ENCODE measurements at regions not wholly inside any gene's neighbourhood (a gene's known extent, or its start where the extent isn't known, plus 50 kb on each side); places are given as distances from the start of the nearest gene placed in this dataset.

DNA sequence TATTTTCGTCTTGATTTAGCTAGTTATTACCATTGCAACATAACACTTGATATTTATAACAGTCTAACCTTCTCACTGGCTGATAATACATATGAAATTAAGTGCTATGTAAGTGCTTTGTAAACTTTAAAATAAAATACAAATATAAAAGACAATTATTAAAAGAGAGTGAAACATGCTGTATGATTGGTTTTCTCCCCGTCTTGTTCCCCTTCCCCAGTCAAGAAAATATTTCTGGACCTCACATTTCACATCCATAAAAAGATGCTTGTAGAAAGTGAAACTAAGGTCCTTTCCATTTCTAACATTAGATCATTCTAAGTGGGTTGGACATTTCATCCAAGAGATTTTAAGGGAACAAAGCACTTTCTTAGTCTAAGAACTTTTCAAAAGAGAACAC is 310.2 kb upstream of the LRATD1 start:
- H2AFZ ChIP-seq (ENCODE audit: low read length) = no peak overlapping the region
- H3K4me1 ChIP-seq (ENCODE audit: low read length) = no peaks in the 10 kb centered on the region
- no peak for DNase-seq
- no peaks in the 10 kb centered on the region for H4K20me1 ChIP-seq (ENCODE audit: insufficient read depth, low read depth, low read length)
- H3K9ac ChIP-seq (ENCODE audit: low read length) = no peak overlapping the region
- H3K9me3 ChIP-seq (ENCODE audit: low read length) = no peaks in the 10 kb centered on the region; the same call in 1 of the 2 replicates
- no peak overlapping the region for H3K4me2 ChIP-seq (ENCODE audit: low read depth, low read length, poor library complexity, severe bottlenecking)
- H3K36me3 ChIP-seq (ENCODE audit: insufficient read depth, low read length) = no peaks in the 10 kb centered on the region
- no peak overlapping the region for H3K27ac ChIP-seq (ENCODE audit: low read length)
- H3K4me3 ChIP-seq (ENCODE audit: low read length) = no peak overlapping the region
- no peaks in the 10 kb centered on the region for H3K9me2 ChIP-seq (replicated peaks; ENCODE audit: insufficient read depth, low read length)
- no peaks in the 10 kb centered on the region for H3K79me2 ChIP-seq (ENCODE audit: low read length)
- H3K27me3 ChIP-seq (ENCODE audit: low read length) = no peaks in the 10 kb centered on the region

DNA sequence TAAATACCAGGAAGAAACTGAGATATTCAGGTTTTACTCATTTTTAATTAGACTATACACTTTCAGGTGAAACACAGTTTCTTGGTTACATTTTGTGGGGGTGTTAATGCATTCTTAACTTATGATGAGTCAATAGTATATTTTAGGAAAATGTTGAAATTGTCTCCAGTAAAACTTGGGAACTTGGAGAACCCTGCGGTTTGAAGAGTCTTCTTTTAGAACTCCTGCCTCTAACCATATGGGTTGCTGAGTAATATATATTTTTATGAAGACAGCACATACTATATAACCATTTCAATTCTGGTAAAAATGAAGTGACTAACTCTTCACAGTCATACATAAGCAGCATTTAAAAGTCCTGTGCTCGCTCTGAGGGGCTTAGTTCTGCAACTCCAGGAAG is 308.2 kb upstream of the LRATD1 start:
- no peak overlapping the region for H3K4me3 ChIP-seq (ENCODE audit: low read length)
- H3K9me3 ChIP-seq (ENCODE audit: low read length) = no peaks in the 10 kb centered on the region; the same call in 1 of the 2 replicates
- DNase-seq = no peak
- no peaks in the 10 kb centered on the region for H3K27me3 ChIP-seq (ENCODE audit: low read length)
- H4K20me1 ChIP-seq (ENCODE audit: insufficient read depth, low read depth, low read length) = no peaks in the 10 kb centered on the region
- no peaks in the 10 kb centered on the region for H3K4me1 ChIP-seq (ENCODE audit: low read length)
- no peak overlapping the region for H3K4me2 ChIP-seq (ENCODE audit: low read depth, low read length, poor library complexity, severe bottlenecking)
- no peak overlapping the region for H2AFZ ChIP-seq (ENCODE audit: low read length)
- no peaks in the 10 kb centered on the region for H3K9me2 ChIP-seq (replicated peaks; ENCODE audit: insufficient read depth, low read length)
- H3K9ac ChIP-seq (ENCODE audit: low read length) = no peak overlapping the region
- H3K79me2 ChIP-seq (ENCODE audit: low read length) = no peaks in the 10 kb centered on the region
- no peak overlapping the region for H3K27ac ChIP-seq (ENCODE audit: low read length)
- H3K36me3 ChIP-seq (ENCODE audit: insufficient read depth, low read length) = no peaks in the 10 kb centered on the region

DNA sequence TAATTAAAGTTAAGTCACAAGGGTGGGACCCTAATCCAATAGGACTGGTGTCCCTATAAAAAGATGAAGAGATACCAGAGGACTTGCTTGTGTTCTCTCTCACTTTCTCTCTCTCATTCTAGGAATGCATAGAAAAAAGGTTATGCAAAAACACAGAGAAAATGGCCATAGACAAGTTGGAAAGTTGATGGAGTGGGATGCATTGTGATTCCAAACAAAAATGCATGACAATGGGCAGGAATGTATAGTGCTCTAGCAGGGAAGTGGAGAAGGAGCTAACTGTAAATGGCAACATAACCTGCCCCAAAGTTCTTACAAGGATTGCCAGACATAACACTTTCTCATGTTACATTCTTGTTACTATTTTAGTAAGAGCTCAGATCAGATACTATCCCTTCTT is 301.6 kb upstream of the LRATD1 start:
- Histone ChIP-seq H4K20me1 (ENCODE audit: insufficient read depth, low read depth, low read length) (no peaks in the 10 kb centered on the region), H3K36me3 (ENCODE audit: insufficient read depth, low read length) (no peaks in the 10 kb centered on the region), H3K4me3 (ENCODE audit: low read length) (no peak overlapping the region), H3K27ac (ENCODE audit: low read length) (no peak overlapping the region), H3K4me1 (ENCODE audit: low read length) (no peaks in the 10 kb centered on the region), H3K79me2 (ENCODE audit: low read length) (no peaks in the 10 kb centered on the region), H3K27me3 (ENCODE audit: low read length) (no peaks in the 10 kb centered on the region), H3K9ac (ENCODE audit: low read length) (no peak overlapping the region), H3K9me3 (ENCODE audit: low read length) (peaks cover 3% of the 10 kb centered on the region; the same call in 1 of the 2 replicates), H2AFZ (ENCODE audit: low read length) (no peak overlapping the region), H3K4me2 (ENCODE audit: low read depth, low read length, poor library complexity, severe bottlenecking) (no peak overlapping the region), H3K9me2 (replicated peaks; ENCODE audit: insufficient read depth, low read length) (no peaks in the 10 kb centered on the region)
- DNase-seq = no peak

DNA sequence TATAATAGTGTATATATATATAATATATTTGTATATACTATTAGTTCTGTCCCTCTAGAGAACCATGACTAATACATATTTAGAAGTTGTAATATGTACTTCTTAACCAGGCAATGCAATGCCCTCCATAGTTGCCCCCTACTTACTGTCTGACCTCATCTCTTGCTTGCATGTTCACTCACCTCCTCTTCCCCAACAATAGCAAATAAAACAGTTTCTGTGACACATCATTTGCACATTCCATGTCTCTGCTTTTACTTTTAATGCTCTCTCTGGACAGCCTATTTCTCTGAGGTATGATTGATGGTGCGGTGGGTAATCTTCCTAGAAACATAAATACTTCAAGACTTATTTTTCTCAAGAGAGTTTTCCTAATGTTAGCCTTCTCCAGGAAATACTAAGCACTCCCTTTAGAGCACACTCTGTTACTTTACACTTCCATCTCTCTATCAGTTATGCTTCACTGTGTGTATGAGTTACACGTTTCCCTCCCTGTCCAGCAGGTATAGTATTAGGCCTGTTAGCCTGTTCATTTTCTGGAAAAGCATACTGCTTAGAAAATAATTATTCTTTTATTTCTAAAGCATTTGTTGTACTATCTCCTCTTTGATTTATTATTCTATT is 295.6 kb upstream of the LRATD1 start:
- no peaks in the 10 kb centered on the region for H3K79me2 ChIP-seq (ENCODE audit: low read length)
- H3K27me3 ChIP-seq (ENCODE audit: low read length) = no peaks in the 10 kb centered on the region
- H3K9ac ChIP-seq (ENCODE audit: low read length) = no peak overlapping the region
- no peak overlapping the region for H3K4me3 ChIP-seq (ENCODE audit: low read length)
- no peak overlapping the region for H3K4me2 ChIP-seq (ENCODE audit: low read depth, low read length, poor library complexity, severe bottlenecking)
- H3K4me1 ChIP-seq (ENCODE audit: low read length) = no peaks in the 10 kb centered on the region
- no peaks in the 10 kb centered on the region for H3K36me3 ChIP-seq (ENCODE audit: insufficient read depth, low read length)
- no peak overlapping the region for H3K27ac ChIP-seq (ENCODE audit: low read length)
- H4K20me1 ChIP-seq (ENCODE audit: insufficient read depth, low read depth, low read length) = no peaks in the 10 kb centered on the region
- no peak for DNase-seq
- no peaks in the 10 kb centered on the region for H3K9me2 ChIP-seq (replicated peaks; ENCODE audit: insufficient read depth, low read length)
- no peak overlapping the region for H2AFZ ChIP-seq (ENCODE audit: low read length)
- peaks cover 3% of the 10 kb centered on the region; the same call in 1 of the 2 replicates for H3K9me3 ChIP-seq (ENCODE audit: low read length)

DNA sequence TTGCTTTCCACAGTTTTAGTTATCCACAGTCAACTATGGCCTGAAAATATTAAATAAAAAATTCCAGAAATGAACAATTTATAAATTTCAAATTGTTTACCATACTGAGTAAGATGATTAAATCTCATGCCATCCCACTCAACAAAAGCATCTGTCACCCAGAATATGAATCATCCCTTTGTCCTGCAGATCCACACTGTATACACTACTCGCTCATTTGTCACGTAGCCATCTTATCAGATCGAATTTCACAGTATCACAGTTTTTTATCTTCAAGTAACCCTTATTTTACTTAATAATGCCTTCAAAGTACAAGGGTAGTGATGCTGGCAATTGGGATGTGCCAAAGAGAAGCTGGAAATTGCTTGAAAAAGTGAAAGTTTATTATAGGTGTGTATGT is 291.8 kb upstream of the LRATD1 start:
- H3K9me2 ChIP-seq (replicated peaks; ENCODE audit: insufficient read depth, low read length) = no peaks in the 10 kb centered on the region
- DNase-seq = no peak
- H3K9me3 ChIP-seq (ENCODE audit: low read length) = no peaks in the 10 kb centered on the region
- H3K27ac ChIP-seq (ENCODE audit: low read length) = no peak overlapping the region
- H3K9ac ChIP-seq (ENCODE audit: low read length) = no peak overlapping the region
- no peaks in the 10 kb centered on the region for H3K4me1 ChIP-seq (ENCODE audit: low read length)
- H2AFZ ChIP-seq (ENCODE audit: low read length) = no peak overlapping the region
- no peak overlapping the region for H3K4me2 ChIP-seq (ENCODE audit: low read depth, low read length, poor library complexity, severe bottlenecking)
- no peak overlapping the region for H3K4me3 ChIP-seq (ENCODE audit: low read length)
- no peaks in the 10 kb centered on the region for H4K20me1 ChIP-seq (ENCODE audit: insufficient read depth, low read depth, low read length)
- H3K36me3 ChIP-seq (ENCODE audit: insufficient read depth, low read length) = no peaks in the 10 kb centered on the region
- H3K27me3 ChIP-seq (ENCODE audit: low read length) = no peaks in the 10 kb centered on the region
- no peaks in the 10 kb centered on the region for H3K79me2 ChIP-seq (ENCODE audit: low read length)

DNA sequence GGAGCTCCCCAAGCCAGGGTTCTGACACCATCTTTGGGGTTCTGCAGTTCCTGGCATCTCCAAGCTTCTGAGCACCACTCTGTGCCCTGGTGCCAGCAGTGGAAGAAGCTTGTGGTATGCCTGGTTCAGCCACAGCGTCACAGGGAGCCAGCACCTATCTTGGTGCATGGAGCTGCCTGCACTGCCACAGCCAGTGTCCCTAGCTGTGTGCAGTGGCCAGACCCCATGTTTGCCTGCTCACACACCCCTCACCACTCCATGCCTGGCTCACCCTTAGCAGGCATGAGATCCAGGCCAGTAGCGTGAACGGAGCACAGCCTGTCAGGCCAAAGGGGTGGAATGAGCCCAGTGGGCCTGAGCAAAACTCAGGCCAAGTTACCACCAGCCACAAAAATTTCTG is 290.2 kb upstream of the LRATD1 start:
- Histone ChIP-seq H3K27ac (ENCODE audit: low read length) (no peak overlapping the region), H3K4me2 (ENCODE audit: low read depth, low read length, poor library complexity, severe bottlenecking) (no peak overlapping the region)

DNA sequence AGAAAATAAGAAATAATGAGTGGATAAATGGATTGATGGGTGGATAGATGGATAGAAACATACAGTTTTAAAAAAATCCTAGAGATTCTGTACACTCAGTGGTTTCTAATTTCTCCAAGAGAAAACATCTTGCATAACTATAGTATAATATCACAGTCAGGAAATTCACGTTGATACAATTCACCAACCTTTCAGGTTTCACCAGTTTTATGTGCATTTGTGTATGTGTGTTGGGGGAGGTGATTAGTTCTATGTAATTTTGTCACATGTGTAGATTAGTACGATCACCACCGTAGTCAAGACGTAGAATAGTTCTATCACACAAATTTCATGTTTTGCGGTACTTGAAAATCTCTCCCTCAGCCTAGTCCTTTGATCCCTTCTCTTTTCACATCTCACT is 288.2 kb upstream of the LRATD1 start:
- no peak for DNase-seq
- no peak overlapping the region for H3K4me3 ChIP-seq (ENCODE audit: low read length)

More for the DNA sequence above, 290.2 kb upstream of the LRATD1 start:
- Histone ChIP-seq H3K4me3 (ENCODE audit: low read length) (no peak overlapping the region), H3K9ac (ENCODE audit: low read length) (no peak overlapping the region), H2AFZ (ENCODE audit: low read length) (no peak overlapping the region), H3K27me3 (ENCODE audit: low read length) (no peaks in the 10 kb centered on the region), H3K9me3 (ENCODE audit: low read length) (no peaks in the 10 kb centered on the region), H3K4me1 (ENCODE audit: low read length) (no peaks in the 10 kb centered on the region), H3K79me2 (ENCODE audit: low read length) (no peaks in the 10 kb centered on the region), H3K36me3 (ENCODE audit: insufficient read depth, low read length) (no peaks in the 10 kb centered on the region), H3K9me2 (replicated peaks; ENCODE audit: insufficient read depth, low read length) (no peaks in the 10 kb centered on the region), H4K20me1 (ENCODE audit: insufficient read depth, low read depth, low read length) (no peaks in the 10 kb centered on the region)
- DNase-seq = no peak

DNA sequence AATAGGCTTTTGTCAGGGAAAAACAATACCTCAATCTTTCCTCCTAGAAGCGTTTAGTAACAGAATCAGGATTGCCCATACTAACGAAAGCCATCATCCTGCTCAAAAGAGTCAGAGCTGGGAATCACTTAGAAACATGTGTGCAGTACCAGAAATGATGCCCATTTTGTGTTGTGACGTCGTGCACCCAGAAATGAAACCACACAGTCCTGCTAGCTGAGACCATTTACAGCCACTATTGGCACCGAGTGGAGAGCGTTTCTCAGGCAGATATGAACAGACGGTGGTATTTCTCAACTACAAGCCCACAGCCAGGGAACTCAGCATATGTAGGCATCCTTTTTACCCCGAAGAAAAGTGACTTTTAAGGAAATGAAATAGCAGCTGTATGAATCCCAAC is 284.3 kb upstream of the LRATD1 start:
- no peak overlapping the region for H2AFZ ChIP-seq (ENCODE audit: low read length)
- H3K9ac ChIP-seq (ENCODE audit: low read length) = no peak overlapping the region

More for the DNA sequence above, 288.2 kb upstream of the LRATD1 start:
- H3K27me3 ChIP-seq (ENCODE audit: low read length) = no peaks in the 10 kb centered on the region
- H3K4me1 ChIP-seq (ENCODE audit: low read length) = no peaks in the 10 kb centered on the region
- no peaks in the 10 kb centered on the region for H3K9me3 ChIP-seq (ENCODE audit: low read length)
- no peaks in the 10 kb centered on the region for H3K79me2 ChIP-seq (ENCODE audit: low read length)
- H3K4me2 ChIP-seq (ENCODE audit: low read depth, low read length, poor library complexity, severe bottlenecking) = no peak overlapping the region
- no peak overlapping the region for H3K9ac ChIP-seq (ENCODE audit: low read length)
- no peak overlapping the region for H2AFZ ChIP-seq (ENCODE audit: low read length)
- no peaks in the 10 kb centered on the region for H3K36me3 ChIP-seq (ENCODE audit: insufficient read depth, low read length)
- H3K27ac ChIP-seq (ENCODE audit: low read length) = no peak overlapping the region
- H4K20me1 ChIP-seq (ENCODE audit: insufficient read depth, low read depth, low read length) = no peaks in the 10 kb centered on the region
- no peaks in the 10 kb centered on the region for H3K9me2 ChIP-seq (replicated peaks; ENCODE audit: insufficient read depth, low read length)

More for the DNA sequence above, 284.3 kb upstream of the LRATD1 start:
- Histone ChIP-seq H3K9me3 (ENCODE audit: low read length) (0 out of 2 replicates have a peak, but pooled peaks cover 3% of the 10 kb centered on the region), H3K36me3 (ENCODE audit: insufficient read depth, low read length) (no peaks in the 10 kb centered on the region), H3K4me1 (ENCODE audit: low read length) (no peaks in the 10 kb centered on the region), H3K27me3 (ENCODE audit: low read length) (no peaks in the 10 kb centered on the region), H3K4me2 (ENCODE audit: low read depth, low read length, poor library complexity, severe bottlenecking) (no peak overlapping the region), H3K27ac (ENCODE audit: low read length) (no peak overlapping the region), H3K79me2 (ENCODE audit: low read length) (no peaks in the 10 kb centered on the region), H3K9me2 (replicated peaks; ENCODE audit: insufficient read depth, low read length) (no peaks in the 10 kb centered on the region), H3K4me3 (ENCODE audit: low read length) (no peak overlapping the region), H4K20me1 (ENCODE audit: insufficient read depth, low read depth, low read length) (no peaks in the 10 kb centered on the region)
- DNase-seq = no peak

Data from Karpas-422 (cell line).